ENCODE measurements at regions not wholly inside any gene's neighbourhood (a gene's known extent, or its start where the extent isn't known, plus 50 kb on each side); places are given as distances from the start of the nearest gene placed in this dataset.

DNA sequence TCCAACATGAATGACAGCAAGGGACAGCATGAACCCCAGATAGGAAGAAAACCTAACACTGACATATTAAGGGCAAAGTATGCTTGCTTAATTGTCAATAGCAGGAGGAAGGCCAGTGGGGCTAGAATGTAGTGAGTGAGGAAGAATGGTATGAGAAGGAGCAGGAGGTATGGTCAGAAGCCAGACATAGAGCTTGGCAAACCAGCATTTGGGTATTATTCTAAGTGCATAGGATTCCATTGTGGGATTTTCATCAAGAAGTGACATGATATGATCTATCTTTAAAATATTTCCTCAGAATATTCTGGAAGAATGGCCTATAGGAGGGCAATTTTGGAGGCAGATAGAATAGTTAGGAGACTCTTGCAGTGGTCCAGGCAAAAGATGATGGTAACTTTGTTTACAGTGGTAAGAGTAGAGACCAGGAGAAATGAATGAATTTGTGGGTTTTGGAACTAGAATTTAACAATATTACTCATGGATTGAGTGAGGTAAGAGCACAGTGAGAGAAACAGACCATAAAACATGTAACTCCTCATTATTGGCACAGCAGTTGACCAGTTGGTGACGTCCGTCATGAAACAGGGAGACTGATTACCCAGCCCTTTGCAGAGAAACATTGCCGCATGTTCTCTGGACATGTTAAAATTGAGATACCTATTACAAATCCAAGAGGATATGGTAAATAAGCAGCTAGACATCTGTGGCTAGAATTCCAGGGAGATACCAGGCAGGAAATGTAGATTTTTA lies 246.5 kb upstream of the HS3ST1 start:
- no peak for DNase-seq (ENCODE audit: low spot score)
- Mint-ChIP-seq H3K4me1 (ENCODE audit: low read depth) (no peaks in the 10 kb centered on the region), H3K27me3 (ENCODE audit: low read depth) (peaks cover 20% of the 10 kb centered on the region), H3K27ac (ENCODE audit: unreplicated experiment) (no peak overlapping the region), H3K9me3 (ENCODE audit: low read depth) (peaks cover 3% of the 10 kb centered on the region), H3K4me3 (ENCODE audit: unreplicated experiment) (no peak overlapping the region), H3K36me3 (ENCODE audit: low read depth) (no peaks in the 10 kb centered on the region)
- TF ChIP-seq, protein P1, sequence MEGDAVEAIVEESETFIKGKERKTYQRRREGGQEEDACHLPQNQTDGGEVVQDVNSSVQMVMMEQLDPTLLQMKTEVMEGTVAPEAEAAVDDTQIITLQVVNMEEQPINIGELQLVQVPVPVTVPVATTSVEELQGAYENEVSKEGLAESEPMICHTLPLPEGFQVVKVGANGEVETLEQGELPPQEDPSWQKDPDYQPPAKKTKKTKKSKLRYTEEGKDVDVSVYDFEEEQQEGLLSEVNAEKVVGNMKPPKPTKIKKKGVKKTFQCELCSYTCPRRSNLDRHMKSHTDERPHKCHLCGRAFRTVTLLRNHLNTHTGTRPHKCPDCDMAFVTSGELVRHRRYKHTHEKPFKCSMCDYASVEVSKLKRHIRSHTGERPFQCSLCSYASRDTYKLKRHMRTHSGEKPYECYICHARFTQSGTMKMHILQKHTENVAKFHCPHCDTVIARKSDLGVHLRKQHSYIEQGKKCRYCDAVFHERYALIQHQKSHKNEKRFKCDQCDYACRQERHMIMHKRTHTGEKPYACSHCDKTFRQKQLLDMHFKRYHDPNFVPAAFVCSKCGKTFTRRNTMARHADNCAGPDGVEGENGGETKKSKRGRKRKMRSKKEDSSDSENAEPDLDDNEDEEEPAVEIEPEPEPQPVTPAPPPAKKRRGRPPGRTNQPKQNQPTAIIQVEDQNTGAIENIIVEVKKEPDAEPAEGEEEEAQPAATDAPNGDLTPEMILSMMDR (IDR thresholded peaks at IDR 0.05) = no peak

GRCh38 chr4:11670304-11670703 lies 241.6 kb upstream of the HS3ST1 start:
- Mint-ChIP-seq H3K36me3 (ENCODE audit: low read depth) (no peaks in the 10 kb centered on the region), H3K27ac (ENCODE audit: unreplicated experiment) (no peak overlapping the region), H3K4me3 (ENCODE audit: unreplicated experiment) (no peak overlapping the region), H3K9me3 (ENCODE audit: low read depth) (peaks cover 7% of the 10 kb centered on the region), H3K27me3 (ENCODE audit: low read depth) (peaks cover 13% of the 10 kb centered on the region), H3K4me1 (ENCODE audit: low read depth) (no peaks in the 10 kb centered on the region)
- no peak for DNase-seq (ENCODE audit: low spot score)
- TF ChIP-seq, protein P1 (IDR thresholded peaks at IDR 0.05) = no peak

- Mint-ChIP-seq H3K36me3 (ENCODE audit: low read depth) (no peaks in the 10 kb centered on the region), H3K9me3 (ENCODE audit: low read depth) (peaks cover 9% of the 10 kb centered on the region), H3K27me3 (ENCODE audit: low read depth) (peaks cover 8% of the 10 kb centered on the region), H3K27ac (ENCODE audit: unreplicated experiment) (no peak overlapping the region), H3K4me3 (ENCODE audit: unreplicated experiment) (no peak overlapping the region), H3K4me1 (ENCODE audit: low read depth) (no peaks in the 10 kb centered on the region)
- TF ChIP-seq, protein P1 (IDR thresholded peaks at IDR 0.05) = no peak
- no peak for DNase-seq (ENCODE audit: low spot score)
Observed at GRCh38 chr4:11669156-11669555, 240.5 kb upstream of the HS3ST1 start.

DNA sequence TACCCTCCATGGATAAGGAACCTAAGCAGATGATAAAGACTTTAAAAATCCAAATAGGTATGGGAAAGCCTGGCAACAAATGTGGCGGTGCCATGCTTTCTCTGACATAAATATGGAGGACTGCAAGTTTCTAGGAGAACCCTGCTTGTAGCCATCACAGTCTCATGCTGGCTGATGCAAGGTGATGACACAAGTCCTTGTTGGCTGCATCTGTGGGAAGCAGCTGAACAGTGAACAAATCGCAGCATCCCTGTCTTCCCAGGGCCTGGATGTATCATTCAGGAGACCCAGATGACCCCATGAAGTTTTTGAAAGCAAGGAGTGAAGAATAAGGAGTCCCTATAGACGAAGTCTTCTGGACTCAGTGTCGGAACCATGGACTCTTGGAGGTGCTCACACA lies 234.4 kb upstream of the HS3ST1 start:
- no peak for DNase-seq (ENCODE audit: low spot score)
- Mint-ChIP-seq H3K4me1 (ENCODE audit: low read depth) (no peaks in the 10 kb centered on the region), H3K27ac (ENCODE audit: unreplicated experiment) (no peak overlapping the region), H3K36me3 (ENCODE audit: low read depth) (no peaks in the 10 kb centered on the region), H3K27me3 (ENCODE audit: low read depth) (peaks cover 2% of the 10 kb centered on the region), H3K4me3 (ENCODE audit: unreplicated experiment) (no peak overlapping the region), H3K9me3 (ENCODE audit: low read depth) (peaks cover 9% of the 10 kb centered on the region)
- TF ChIP-seq, protein P1 (IDR thresholded peaks at IDR 0.05) = no peak

GRCh38 chr4:11650801-11651596 lies 222.3 kb upstream of the HS3ST1 start:
- no peak for DNase-seq (ENCODE audit: low spot score)
- H3K9me3 Mint-ChIP-seq (ENCODE audit: low read depth) = peaks cover 3% of the 10 kb centered on the region
- H3K27me3 Mint-ChIP-seq (ENCODE audit: low read depth) = peaks cover 1% of the 10 kb centered on the region
- no peak overlapping the region for H3K4me3 Mint-ChIP-seq (ENCODE audit: unreplicated experiment)
- no peaks in the 10 kb centered on the region for H3K4me1 Mint-ChIP-seq (ENCODE audit: low read depth)
- no peaks in the 10 kb centered on the region for H3K36me3 Mint-ChIP-seq (ENCODE audit: low read depth)
- H3K27ac Mint-ChIP-seq (ENCODE audit: unreplicated experiment) = no peak overlapping the region
- TF ChIP-seq, protein P1 (IDR thresholded peaks at IDR 0.05) = peak; percentile 22

Data from chondrocyte (in vitro differentiated cells).